GM19043 (cell line): ENCODE measurements at regions not wholly inside any gene's neighbourhood (a gene's known extent, or its start where the extent isn't known, plus 50 kb on each side); places are given as distances from the start of the nearest gene placed in this dataset.

ENCODE experiments used
- ATAC-seq: cut with Tn5 transposase; IDR thresholded peaks from one replicate; pipeline ENCODE4 v1.9.1; 2021; ENCODE audit warnings: low read depth; ENCODE audit not compliant: unreplicated experiment

GRCh38 chr5:2201011-2201410 lies 318.3 kb upstream of the IRX4 start:
- ATAC-seq = no peak

- ATAC-seq = no peak
These were observed 317.7 kb upstream of the IRX4 start for GRCh38 chr5:2200261-2200950.

GRCh38 chr5:2199697-2200096 lies 317.0 kb upstream of the IRX4 start:
- no peak for ATAC-seq

GRCh38 chr5:2196989-2197619 lies 314.4 kb upstream of the IRX4 start:
- ATAC-seq = no peak

GRCh38 chr5:2196416-2196815 lies 313.7 kb upstream of the IRX4 start:
- ATAC-seq = no peak

- no peak for ATAC-seq
These were observed 312.2 kb upstream of the IRX4 start for GRCh38 chr5:2194949-2195348.

GRCh38 chr5:2194236-2194555 lies 311.5 kb upstream of the IRX4 start:
- ATAC-seq = no peak

GRCh38 chr5:2193542-2194235 lies 311.0 kb upstream of the IRX4 start:
- ATAC-seq = no peak

- no peak for ATAC-seq
These were observed 310.4 kb upstream of the IRX4 start for GRCh38 chr5:2193142-2193541.

- no peak for ATAC-seq
These were observed 309.8 kb upstream of the IRX4 start for GRCh38 chr5:2192496-2192895.

GRCh38 chr5:2191972-2192371 lies 309.2 kb upstream of the IRX4 start:
- ATAC-seq = no peak

- ATAC-seq = no peak
These were observed 307.8 kb upstream of the IRX4 start for GRCh38 chr5:2190549-2190948.

GRCh38 chr5:2188661-2189060 lies 305.9 kb upstream of the IRX4 start:
- no peak for ATAC-seq

GRCh38 chr5:2188137-2188536 lies 305.4 kb upstream of the IRX4 start:
- ATAC-seq = no peak

- ATAC-seq = no peak
These were observed 305.0 kb upstream of the IRX4 start for GRCh38 chr5:2187687-2188086.

- no peak for ATAC-seq
These were observed 304.4 kb upstream of the IRX4 start for GRCh38 chr5:2187156-2187555.

GRCh38 chr5:2186472-2187015 lies 303.8 kb upstream of the IRX4 start:
- ATAC-seq = no peak

- no peak for ATAC-seq
These were observed 303.1 kb upstream of the IRX4 start for GRCh38 chr5:2185646-2186471.

GRCh38 chr5:2184563-2185540 lies 302.1 kb upstream of the IRX4 start:
- no peak for ATAC-seq

- ATAC-seq = no peak
These were observed 301.3 kb upstream of the IRX4 start for GRCh38 chr5:2184026-2184366.
